GM12872 (cell line): ENCODE measurements at regions not wholly inside any gene's neighbourhood (a gene's known extent, or its start where the extent isn't known, plus 50 kb on each side); places are given as distances from the start of the nearest gene placed in this dataset.

Experiments
- TF ChIP-seq, protein P1 (sequence below): IDR thresholded peaks from 3 replicates; pipeline ENCODE4 v1.5.1; 2011; ENCODE audit warnings: low read depth, mild to moderate bottlenecking, low read length, moderate library complexity; ENCODE audit not compliant: insufficient read depth

DNA sequence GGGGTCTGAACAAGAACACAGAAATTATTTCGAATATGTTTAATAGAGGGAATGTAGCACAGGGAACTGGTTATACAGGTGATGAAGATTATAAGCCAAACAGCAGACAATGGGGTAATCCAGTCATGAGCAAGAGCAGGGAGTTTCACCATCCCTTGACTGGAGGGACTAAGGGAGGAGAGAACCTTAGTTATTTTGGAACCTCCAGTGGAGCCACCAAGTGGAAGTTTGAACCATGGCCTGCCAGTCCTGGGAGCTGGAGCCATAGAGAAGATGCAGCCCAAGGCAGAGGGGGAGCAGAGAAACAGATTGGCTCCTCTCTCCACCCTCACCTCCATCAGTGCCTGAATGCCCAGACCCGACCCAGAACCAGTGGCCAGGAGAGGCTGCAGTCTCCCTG lies 264.6 kb upstream of the RASGEF1B start:
- TF ChIP-seq, protein P1, sequence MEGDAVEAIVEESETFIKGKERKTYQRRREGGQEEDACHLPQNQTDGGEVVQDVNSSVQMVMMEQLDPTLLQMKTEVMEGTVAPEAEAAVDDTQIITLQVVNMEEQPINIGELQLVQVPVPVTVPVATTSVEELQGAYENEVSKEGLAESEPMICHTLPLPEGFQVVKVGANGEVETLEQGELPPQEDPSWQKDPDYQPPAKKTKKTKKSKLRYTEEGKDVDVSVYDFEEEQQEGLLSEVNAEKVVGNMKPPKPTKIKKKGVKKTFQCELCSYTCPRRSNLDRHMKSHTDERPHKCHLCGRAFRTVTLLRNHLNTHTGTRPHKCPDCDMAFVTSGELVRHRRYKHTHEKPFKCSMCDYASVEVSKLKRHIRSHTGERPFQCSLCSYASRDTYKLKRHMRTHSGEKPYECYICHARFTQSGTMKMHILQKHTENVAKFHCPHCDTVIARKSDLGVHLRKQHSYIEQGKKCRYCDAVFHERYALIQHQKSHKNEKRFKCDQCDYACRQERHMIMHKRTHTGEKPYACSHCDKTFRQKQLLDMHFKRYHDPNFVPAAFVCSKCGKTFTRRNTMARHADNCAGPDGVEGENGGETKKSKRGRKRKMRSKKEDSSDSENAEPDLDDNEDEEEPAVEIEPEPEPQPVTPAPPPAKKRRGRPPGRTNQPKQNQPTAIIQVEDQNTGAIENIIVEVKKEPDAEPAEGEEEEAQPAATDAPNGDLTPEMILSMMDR, result no peak

GRCh38 chr4:81732980-81733379 lies 261.3 kb upstream of the RASGEF1B start:
- TF ChIP-seq, protein P1, result no peak

DNA sequence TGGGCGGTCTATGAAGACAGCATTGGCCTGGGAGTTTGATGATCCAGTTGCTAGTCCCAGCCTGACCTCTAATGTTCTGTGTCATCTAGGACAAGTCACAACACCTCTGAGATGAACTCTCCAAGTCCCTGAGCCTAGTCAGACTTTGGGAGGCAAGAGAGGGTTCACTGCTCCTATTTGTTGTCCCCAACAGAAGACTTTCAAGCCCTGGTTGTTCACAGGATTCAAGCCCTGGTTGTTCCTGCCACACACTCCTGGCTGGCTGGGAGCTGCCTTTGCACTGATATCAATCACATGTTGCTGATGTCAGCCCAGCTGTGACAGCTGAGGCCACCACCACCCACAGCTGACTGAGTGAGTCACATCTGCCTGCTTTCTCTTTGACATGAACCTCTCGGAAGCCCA lies 253.2 kb upstream of the RASGEF1B start:
- TF ChIP-seq, protein P1, result no peak

- TF ChIP-seq, protein P1, result no peak
These were observed 252.3 kb upstream of the RASGEF1B start for GRCh38 chr4:81723927-81724587.

DNA sequence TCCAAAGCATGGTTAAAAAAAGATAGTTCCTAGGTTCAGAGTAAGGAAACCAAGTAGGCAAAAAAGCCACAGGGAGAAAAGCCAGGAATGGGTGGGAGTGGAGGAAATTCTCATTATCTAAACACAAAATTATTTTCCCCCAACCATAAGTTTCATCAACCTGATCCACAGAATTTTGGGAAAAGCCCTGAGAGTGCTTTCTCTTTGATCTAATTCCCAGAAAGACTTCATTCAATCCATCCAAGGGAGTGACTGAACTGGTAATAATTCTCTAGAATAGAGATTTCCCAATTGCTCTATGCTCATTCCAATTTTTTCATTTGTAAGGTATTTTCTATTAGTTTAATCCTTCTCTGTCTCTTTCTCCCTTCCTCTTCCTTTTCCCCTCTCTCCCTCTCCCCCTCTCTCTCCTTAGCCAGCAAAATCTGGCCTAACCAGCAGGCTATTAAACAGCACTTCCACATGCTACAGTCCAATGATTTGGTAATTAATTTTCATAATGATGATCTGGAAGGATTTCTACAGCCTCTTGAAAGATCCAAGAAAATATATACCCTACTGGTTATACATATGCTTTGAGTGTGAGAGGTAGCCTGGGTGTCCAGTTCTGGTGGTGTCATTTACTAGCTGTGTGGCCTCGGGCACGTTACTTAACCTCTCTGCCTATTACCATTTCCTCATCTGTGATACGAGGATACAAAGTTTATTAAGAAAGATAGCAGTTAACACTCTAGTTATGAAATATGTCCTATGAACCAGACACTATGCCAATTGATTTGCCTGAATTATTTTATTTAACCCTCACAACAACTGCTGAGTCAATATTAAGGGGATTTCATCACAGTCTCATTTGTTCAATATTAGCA lies 251.5 kb upstream of the RASGEF1B start:
- TF ChIP-seq, protein P1, result no peak

DNA sequence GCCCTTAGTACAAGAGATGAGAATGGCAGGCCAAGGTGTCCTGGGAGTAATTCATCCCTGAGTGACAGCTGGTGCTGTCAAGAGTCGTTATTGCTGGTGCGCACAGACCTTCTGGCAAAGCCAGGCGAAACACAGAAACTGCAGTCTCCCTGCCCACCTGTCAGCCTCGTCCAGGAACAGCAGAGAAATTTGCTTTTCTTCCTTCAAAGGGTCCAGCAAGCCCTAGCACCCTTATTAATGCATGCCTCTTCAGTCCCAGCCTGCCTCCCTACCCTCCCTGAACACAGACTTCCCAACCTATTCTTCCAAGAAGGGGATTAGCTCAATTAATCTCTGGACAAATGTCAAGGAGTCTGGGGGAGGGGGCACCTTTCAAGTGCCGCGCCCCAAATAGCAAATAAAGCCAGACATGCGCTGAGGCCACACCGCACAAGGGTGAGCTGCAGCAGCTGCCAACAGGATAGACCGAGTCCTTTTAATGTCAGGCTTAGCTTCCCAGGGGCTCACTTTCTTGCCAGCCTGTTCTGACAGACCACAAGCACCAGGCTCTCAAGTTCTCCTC lies 250.7 kb upstream of the RASGEF1B start:
- TF ChIP-seq, protein P1, result no peak

DNA sequence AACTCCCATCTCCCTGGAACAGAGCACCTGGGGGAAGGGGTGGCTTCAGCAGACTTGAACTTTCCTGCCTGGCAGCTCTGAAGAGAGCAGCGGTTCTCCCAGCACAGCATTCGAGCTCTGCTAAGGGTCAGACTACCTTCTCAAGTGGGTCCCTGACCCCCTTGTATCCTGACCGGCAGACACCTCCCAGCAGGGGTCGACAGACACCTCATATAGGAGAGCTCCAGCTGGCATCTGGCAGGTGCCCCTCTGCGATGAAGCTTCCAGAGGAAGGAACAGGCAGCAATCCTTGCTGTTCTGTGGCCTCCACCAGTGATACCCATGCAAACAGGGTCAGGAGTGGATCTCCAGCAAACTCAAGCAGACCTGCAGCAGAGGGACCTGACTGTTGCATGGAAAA lies 244.1 kb upstream of the RASGEF1B start:
- TF ChIP-seq, protein P1, result 0 out of 3 replicates have a peak, but pooled peaks have one; percentile 3
